ENCODE measurements at regions not wholly inside any gene's neighbourhood (a gene's known extent, or its start where the extent isn't known, plus 50 kb on each side); places are given as distances from the start of the nearest gene placed in this dataset.
"Not testable (repeated sequence)": the region's sequence is repeated elsewhere in the genome, so short reads cannot be mapped to it uniquely, and the experiment has no call there.

GRCh38 chr7:132035517-132036362, 479.3 kb upstream of the PODXL start:
- ATAC-seq (peak; percentile 53 to 60), DNase-seq (no peak)
- intact Hi-C loops (cut with DNase I): no loop called here

- DNase-seq: no peak
- peak in 1 of 2 donors; percentile 84 for ATAC-seq
- intact Hi-C loops (cut with DNase I): no loop called here
These were observed 478.5 kb upstream of the PODXL start for GRCh38 chr7:132034748-132035416.

- ATAC-seq (peak in 1 of 2 donors; percentile 31), DNase-seq (no peak)
- intact Hi-C loops (cut with DNase I): no loop called here
These were observed 474.5 kb upstream of the PODXL start for GRCh38 chr7:132030883-132031282.

GRCh38 chr7:132030086-132030568, 473.7 kb upstream of the PODXL start:
- DNase-seq (peak; percentile 66), ATAC-seq (peak; percentile 93)
- intact Hi-C loops (cut with DNase I): no loop called here

GRCh38 chr7:132029369-132030085, 473.1 kb upstream of the PODXL start:
- DNase-seq: no peak
- intact Hi-C loops (cut with DNase I): no loop called here
- peak; percentile 36 to 58 for ATAC-seq

- intact Hi-C loops (cut with DNase I): no loop called here
- DNase-seq (no peak), ATAC-seq (no peak)
These were observed 471.9 kb upstream of the PODXL start for GRCh38 chr7:132028144-132028920.

GRCh38 chr7:132024290-132024689, 467.9 kb upstream of the PODXL start:
- intact Hi-C loops (cut with DNase I): no loop called here
- ATAC-seq (peak in 1 of 2 donors; percentile 30), DNase-seq (no peak)

- intact Hi-C loops (cut with DNase I): no loop called here
- ATAC-seq (peak in 1 of 2 donors; percentile 15), DNase-seq (no peak)
These were observed 467.0 kb upstream of the PODXL start for GRCh38 chr7:132023466-132023865.

GRCh38 chr7:132022188-132022587, 465.8 kb upstream of the PODXL start:
- DNase-seq (no peak), ATAC-seq (no peak)
- intact Hi-C loops (cut with DNase I): no loop called here

GRCh38 chr7:132019703-132020102, 463.3 kb upstream of the PODXL start:
- DNase-seq (no peak), ATAC-seq (peak in 1 of 2 donors; percentile 67)
- intact Hi-C loops (cut with DNase I): no loop called here

- no peak for DNase-seq
- no peak for ATAC-seq
- intact Hi-C loops (cut with DNase I): no loop called here
These were observed 453.4 kb upstream of the PODXL start for GRCh38 chr7:132009778-132010177.

GRCh38 chr7:132004529-132004928, 448.1 kb upstream of the PODXL start:
- DNase-seq: peak; percentile 32
- ATAC-seq: peak; percentile 83 to 93
- intact Hi-C loops (cut with DNase I): loop anchor here in 1 of 2 donors (2.0 to 5.0 kb wide), 2 partner anchors 248 to 578 kb away; no protein-coding TSS in a partner anchor

GRCh38 chr7:132002343-132002968, 446.0 kb upstream of the PODXL start:
- no peak for ATAC-seq
- DNase-seq: no peak
- intact Hi-C loops (cut with DNase I): loop anchor here in 1 of 2 donors (5.0 kb wide), 1 partner anchor 580 kb away; no protein-coding TSS in a partner anchor

GRCh38 chr7:132001146-132001545, 444.7 kb upstream of the PODXL start:
- intact Hi-C loops (cut with DNase I): loop anchor here in 1 of 2 donors (5.0 kb wide), 1 partner anchor 581 kb away; no protein-coding TSS in a partner anchor
- no peak for ATAC-seq

GRCh38 chr7:131999193-131999592, 442.8 kb upstream of the PODXL start:
- intact Hi-C loops (cut with DNase I): no loop called here
- DNase-seq: no peak
- no peak for ATAC-seq

More at GRCh38 chr7:132001146-132001545, 444.7 kb upstream of the PODXL start:
- DNase-seq: no peak

GRCh38 chr7:131995324-131995723, 438.9 kb upstream of the PODXL start:
- intact Hi-C loops (cut with DNase I): no loop called here
- no peak for ATAC-seq
- no peak for DNase-seq

- intact Hi-C loops (cut with DNase I); DNase-seq; ATAC-seq: not testable (repeated sequence)
These were observed 424.6 kb upstream of the PODXL start for GRCh38 chr7:131981069-131981468.

- ATAC-seq; intact Hi-C loops (cut with DNase I); DNase-seq: not testable (repeated sequence)
These were observed 421.7 kb upstream of the PODXL start for GRCh38 chr7:131978118-131978517.

Data from left cardiac atrium (tissue), 4 donors.